WTC11 (cell line): ENCODE measurements at regions not wholly inside any gene's neighbourhood (a gene's known extent, or its start where the extent isn't known, plus 50 kb on each side); places are given as distances from the start of the nearest gene placed in this dataset.

Experiments used
- EMX1 ChIP-seq: fragments of 250-450 bp; sonication (Bioruptor Pico); IDR thresholded peaks from 2 replicates; pipeline ENCODE4 v1.8.0; 2021; ENCODE audit warnings: mild to moderate bottlenecking
- NFYB ChIP-seq: sonication (generic); formaldehyde crosslinking; conservative IDR thresholded peaks from 2 replicates; pipeline ENCODE4 v1.8.0; 2022; ENCODE audit warnings: low read depth, missing genetic modification reagents
- NR1H2 ChIP-seq: sonication (generic); formaldehyde crosslinking; IDR thresholded peaks from 2 replicates; pipeline ENCODE4 v1.9.0; 2021; ENCODE audit warnings: mild to moderate bottlenecking, moderate library complexity, missing genetic modification reagents
- NR3C1 ChIP-seq: sonication (generic); formaldehyde crosslinking; conservative IDR thresholded peaks from 2 replicates; pipeline ENCODE4 v1.8.1; 2023; ENCODE audit warnings: low read depth, mild to moderate bottlenecking, missing genetic modification reagents
- SP1 ChIP-seq: sonication (generic); formaldehyde crosslinking; conservative IDR thresholded peaks from 2 replicates; pipeline ENCODE4 v1.8.1; 2022; ENCODE audit warnings: missing genetic modification reagents
- ZBTB21 ChIP-seq: sonication (generic); formaldehyde crosslinking; IDR thresholded peaks from 2 replicates; pipeline ENCODE4 v1.8.1; 2023; ENCODE audit warnings: mild to moderate bottlenecking, missing genetic modification reagents, borderline replicate concordance
- ZNF138 ChIP-seq: sonication (generic); formaldehyde crosslinking; conservative IDR thresholded peaks from 2 replicates; pipeline ENCODE4 v1.8.1; 2022; ENCODE audit warnings: mild to moderate bottlenecking, moderate library complexity, missing genetic modification reagents
- ZNF423 ChIP-seq: fragments of 250-450 bp; sonication (Bioruptor Pico); IDR thresholded peaks from 2 replicates; pipeline ENCODE4 v2.1.2; 2022; ENCODE audit warnings: mild to moderate bottlenecking, moderate library complexity
- TF ChIP-seq, protein P1 (sequence below): fragments of 250-450 bp; sonication (Bioruptor Pico); conservative IDR thresholded peaks from 2 replicates; pipeline ENCODE4 v1.9.0; 2021; ENCODE audit warnings: mild to moderate bottlenecking
- TF ChIP-seq, protein P2 (sequence below): sonication (generic); formaldehyde crosslinking; conservative IDR thresholded peaks from 2 replicates; pipeline ENCODE4 v1.8.1; 2023; ENCODE audit warnings: mild to moderate bottlenecking, low read depth, missing genetic modification reagents, moderate library complexity
- TF ChIP-seq, protein P3 (sequence below): sonication (generic); formaldehyde crosslinking; IDR thresholded peaks from 2 replicates; pipeline ENCODE4 v1.8.0; 2023; ENCODE audit warnings: mild to moderate bottlenecking, missing genetic modification reagents
- TF ChIP-seq, protein P4 (sequence below): sonication (generic); formaldehyde crosslinking; IDR thresholded peaks from 2 replicates; pipeline ENCODE4 v1.8.1; 2022; ENCODE audit warnings: mild to moderate bottlenecking, moderate library complexity, missing genetic modification reagents
- TF ChIP-seq, protein P5 (sequence below): sonication (generic); formaldehyde crosslinking; IDR thresholded peaks from 2 replicates; pipeline ENCODE4 v1.8.0; 2023; ENCODE audit warnings: missing genetic modification reagents, mild to moderate bottlenecking, borderline replicate concordance
- TF ChIP-seq, protein P6 (sequence below): sonication (generic); formaldehyde crosslinking; IDR thresholded peaks from 2 replicates; pipeline ENCODE4 v1.8.1; 2023; ENCODE audit warnings: mild to moderate bottlenecking, missing genetic modification reagents

DNA sequence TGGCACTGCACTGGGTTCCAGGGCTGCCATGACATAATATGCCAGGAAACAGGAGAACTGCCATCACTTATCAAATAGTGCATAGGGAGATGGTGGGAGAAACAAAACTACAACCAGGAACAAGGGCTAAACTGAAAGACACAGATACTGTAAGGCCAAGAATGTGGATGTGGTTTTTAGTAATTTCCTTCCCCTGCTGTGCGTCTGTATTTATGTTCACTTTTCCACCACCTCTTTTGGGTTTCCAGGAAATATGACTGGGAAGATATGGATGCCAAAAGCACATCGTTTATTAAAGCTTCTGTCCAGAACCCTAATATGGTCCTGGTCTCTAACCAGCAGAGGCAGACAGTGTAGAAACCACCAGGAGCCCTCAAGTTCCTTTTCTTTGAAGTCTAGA lies 759.7 kb upstream of the FANCL start (continued):
- TF ChIP-seq, protein P1, sequence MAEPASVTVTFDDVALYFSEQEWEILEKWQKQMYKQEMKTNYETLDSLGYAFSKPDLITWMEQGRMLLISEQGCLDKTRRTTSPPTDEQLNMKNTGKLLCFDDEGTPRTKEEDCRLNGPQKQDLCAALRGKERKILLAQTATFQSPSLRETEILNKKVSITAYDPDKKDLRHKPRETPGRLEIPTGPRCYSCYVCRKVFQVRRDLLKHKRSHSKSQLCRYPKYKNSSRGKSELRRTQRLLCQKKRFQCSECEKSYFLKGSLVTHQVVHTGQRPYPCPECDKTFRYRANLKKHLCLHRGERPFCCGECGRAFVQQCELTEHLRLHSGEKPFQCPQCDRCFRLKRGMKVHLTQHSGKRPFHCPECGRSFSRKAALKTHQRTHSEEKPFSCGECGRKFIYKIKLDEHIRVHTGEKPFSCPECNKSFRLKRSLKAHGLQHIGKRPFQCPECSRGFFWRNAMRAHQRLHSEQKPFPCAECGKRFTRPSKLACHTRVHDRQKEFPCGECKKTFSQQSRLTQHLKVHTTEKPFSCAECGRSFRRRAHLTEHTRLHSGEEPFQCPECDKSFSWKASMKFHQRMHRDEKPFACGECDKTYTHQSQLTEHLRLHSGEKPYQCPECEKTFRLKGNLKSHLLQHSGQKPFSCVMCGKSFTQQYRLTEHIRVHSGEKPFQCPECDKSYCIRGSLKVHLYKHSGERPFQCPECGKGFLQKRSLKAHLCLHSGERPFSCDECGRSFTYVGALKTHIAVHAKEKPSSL (CRISPR knock-in tag), result no peak
- TF ChIP-seq EMX1 (CRISPR knock-in tag), result no peak
- TF ChIP-seq, protein P2, sequence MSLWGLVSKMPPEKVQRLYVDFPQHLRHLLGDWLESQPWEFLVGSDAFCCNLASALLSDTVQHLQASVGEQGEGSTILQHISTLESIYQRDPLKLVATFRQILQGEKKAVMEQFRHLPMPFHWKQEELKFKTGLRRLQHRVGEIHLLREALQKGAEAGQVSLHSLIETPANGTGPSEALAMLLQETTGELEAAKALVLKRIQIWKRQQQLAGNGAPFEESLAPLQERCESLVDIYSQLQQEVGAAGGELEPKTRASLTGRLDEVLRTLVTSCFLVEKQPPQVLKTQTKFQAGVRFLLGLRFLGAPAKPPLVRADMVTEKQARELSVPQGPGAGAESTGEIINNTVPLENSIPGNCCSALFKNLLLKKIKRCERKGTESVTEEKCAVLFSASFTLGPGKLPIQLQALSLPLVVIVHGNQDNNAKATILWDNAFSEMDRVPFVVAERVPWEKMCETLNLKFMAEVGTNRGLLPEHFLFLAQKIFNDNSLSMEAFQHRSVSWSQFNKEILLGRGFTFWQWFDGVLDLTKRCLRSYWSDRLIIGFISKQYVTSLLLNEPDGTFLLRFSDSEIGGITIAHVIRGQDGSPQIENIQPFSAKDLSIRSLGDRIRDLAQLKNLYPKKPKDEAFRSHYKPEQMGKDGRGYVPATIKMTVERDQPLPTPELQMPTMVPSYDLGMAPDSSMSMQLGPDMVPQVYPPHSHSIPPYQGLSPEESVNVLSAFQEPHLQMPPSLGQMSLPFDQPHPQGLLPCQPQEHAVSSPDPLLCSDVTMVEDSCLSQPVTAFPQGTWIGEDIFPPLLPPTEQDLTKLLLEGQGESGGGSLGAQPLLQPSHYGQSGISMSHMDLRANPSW, result no peak
- TF ChIP-seq ZNF423 (CRISPR knock-in tag), result no peak
- no peak for TF ChIP-seq ZNF138 (CRISPR knock-in tag)
- TF ChIP-seq NR1H2 (CRISPR knock-in tag), result no peak
- TF ChIP-seq ZBTB21, result no peak
- TF ChIP-seq, protein P3, sequence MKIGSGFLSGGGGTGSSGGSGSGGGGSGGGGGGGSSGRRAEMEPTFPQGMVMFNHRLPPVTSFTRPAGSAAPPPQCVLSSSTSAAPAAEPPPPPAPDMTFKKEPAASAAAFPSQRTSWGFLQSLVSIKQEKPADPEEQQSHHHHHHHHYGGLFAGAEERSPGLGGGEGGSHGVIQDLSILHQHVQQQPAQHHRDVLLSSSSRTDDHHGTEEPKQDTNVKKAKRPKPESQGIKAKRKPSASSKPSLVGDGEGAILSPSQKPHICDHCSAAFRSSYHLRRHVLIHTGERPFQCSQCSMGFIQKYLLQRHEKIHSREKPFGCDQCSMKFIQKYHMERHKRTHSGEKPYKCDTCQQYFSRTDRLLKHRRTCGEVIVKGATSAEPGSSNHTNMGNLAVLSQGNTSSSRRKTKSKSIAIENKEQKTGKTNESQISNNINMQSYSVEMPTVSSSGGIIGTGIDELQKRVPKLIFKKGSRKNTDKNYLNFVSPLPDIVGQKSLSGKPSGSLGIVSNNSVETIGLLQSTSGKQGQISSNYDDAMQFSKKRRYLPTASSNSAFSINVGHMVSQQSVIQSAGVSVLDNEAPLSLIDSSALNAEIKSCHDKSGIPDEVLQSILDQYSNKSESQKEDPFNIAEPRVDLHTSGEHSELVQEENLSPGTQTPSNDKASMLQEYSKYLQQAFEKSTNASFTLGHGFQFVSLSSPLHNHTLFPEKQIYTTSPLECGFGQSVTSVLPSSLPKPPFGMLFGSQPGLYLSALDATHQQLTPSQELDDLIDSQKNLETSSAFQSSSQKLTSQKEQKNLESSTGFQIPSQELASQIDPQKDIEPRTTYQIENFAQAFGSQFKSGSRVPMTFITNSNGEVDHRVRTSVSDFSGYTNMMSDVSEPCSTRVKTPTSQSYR (CRISPR knock-in tag), result no peak
- no peak for TF ChIP-seq NR3C1 (CRISPR knock-in tag)
- TF ChIP-seq, protein P4, sequence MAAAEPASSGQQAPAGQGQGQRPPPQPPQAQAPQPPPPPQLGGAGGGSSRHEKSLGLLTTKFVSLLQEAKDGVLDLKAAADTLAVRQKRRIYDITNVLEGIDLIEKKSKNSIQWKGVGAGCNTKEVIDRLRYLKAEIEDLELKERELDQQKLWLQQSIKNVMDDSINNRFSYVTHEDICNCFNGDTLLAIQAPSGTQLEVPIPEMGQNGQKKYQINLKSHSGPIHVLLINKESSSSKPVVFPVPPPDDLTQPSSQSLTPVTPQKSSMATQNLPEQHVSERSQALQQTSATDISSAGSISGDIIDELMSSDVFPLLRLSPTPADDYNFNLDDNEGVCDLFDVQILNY (CRISPR knock-in tag), result no peak
- TF ChIP-seq NFYB (CRISPR knock-in tag), result no peak
- TF ChIP-seq, protein P5, sequence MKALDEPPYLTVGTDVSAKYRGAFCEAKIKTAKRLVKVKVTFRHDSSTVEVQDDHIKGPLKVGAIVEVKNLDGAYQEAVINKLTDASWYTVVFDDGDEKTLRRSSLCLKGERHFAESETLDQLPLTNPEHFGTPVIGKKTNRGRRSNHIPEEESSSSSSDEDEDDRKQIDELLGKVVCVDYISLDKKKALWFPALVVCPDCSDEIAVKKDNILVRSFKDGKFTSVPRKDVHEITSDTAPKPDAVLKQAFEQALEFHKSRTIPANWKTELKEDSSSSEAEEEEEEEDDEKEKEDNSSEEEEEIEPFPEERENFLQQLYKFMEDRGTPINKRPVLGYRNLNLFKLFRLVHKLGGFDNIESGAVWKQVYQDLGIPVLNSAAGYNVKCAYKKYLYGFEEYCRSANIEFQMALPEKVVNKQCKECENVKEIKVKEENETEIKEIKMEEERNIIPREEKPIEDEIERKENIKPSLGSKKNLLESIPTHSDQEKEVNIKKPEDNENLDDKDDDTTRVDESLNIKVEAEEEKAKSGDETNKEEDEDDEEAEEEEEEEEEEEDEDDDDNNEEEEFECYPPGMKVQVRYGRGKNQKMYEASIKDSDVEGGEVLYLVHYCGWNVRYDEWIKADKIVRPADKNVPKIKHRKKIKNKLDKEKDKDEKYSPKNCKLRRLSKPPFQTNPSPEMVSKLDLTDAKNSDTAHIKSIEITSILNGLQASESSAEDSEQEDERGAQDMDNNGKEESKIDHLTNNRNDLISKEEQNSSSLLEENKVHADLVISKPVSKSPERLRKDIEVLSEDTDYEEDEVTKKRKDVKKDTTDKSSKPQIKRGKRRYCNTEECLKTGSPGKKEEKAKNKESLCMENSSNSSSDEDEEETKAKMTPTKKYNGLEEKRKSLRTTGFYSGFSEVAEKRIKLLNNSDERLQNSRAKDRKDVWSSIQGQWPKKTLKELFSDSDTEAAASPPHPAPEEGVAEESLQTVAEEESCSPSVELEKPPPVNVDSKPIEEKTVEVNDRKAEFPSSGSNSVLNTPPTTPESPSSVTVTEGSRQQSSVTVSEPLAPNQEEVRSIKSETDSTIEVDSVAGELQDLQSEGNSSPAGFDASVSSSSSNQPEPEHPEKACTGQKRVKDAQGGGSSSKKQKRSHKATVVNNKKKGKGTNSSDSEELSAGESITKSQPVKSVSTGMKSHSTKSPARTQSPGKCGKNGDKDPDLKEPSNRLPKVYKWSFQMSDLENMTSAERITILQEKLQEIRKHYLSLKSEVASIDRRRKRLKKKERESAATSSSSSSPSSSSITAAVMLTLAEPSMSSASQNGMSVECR (CRISPR knock-in tag), result no peak
- TF ChIP-seq, protein P6, sequence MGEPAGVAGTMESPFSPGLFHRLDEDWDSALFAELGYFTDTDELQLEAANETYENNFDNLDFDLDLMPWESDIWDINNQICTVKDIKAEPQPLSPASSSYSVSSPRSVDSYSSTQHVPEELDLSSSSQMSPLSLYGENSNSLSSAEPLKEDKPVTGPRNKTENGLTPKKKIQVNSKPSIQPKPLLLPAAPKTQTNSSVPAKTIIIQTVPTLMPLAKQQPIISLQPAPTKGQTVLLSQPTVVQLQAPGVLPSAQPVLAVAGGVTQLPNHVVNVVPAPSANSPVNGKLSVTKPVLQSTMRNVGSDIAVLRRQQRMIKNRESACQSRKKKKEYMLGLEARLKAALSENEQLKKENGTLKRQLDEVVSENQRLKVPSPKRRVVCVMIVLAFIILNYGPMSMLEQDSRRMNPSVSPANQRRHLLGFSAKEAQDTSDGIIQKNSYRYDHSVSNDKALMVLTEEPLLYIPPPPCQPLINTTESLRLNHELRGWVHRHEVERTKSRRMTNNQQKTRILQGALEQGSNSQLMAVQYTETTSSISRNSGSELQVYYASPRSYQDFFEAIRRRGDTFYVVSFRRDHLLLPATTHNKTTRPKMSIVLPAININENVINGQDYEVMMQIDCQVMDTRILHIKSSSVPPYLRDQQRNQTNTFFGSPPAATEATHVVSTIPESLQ, result no peak
- TF ChIP-seq SP1 (CRISPR knock-in tag), result no peak
